Ecto neural progenitor cell (in vitro differentiated cells): ENCODE measurements at regions not wholly inside any gene's neighbourhood (a gene's known extent, or its start where the extent isn't known, plus 50 kb on each side); places are given as distances from the start of the nearest gene placed in this dataset.
A peak's percentile ranks its signal among the peaks of the same experiment; 100 is the strongest.

Experiments used
- DNase-seq: peaks from one replicate; pipeline ENCODE4 v3.0.0-alpha.2; 2018; ENCODE audit warnings: low spot score

- DNase-seq: no peak
Observed at GRCh38 chr12:98352218-98352811, 163.1 kb upstream of the TMPO start.

DNA sequence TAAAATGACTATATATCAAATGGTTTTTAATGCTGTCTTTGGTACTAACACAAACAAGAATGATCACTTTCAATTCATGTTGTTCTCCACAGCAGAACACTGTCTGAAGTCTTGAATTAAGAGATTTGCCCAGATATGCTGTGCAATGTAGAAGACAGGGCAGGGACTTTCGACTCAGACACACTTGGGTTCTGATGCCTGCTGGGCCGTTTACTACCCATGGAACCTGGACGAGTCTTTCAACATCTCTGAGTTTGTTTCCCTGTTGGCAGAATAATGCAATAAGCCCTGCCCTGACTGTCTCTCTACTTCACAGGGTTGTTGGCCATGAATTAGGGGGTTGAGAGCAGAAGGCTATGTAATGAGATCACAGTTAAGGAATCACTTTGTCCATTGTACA lies 162.6 kb upstream of the TMPO start:
- no peak for DNase-seq

GRCh38 chr12:98354520-98355035 lies 160.8 kb upstream of the TMPO start:
- DNase-seq: no peak

GRCh38 chr12:98355322-98355721 lies 160.1 kb upstream of the TMPO start:
- no peak for DNase-seq

DNA sequence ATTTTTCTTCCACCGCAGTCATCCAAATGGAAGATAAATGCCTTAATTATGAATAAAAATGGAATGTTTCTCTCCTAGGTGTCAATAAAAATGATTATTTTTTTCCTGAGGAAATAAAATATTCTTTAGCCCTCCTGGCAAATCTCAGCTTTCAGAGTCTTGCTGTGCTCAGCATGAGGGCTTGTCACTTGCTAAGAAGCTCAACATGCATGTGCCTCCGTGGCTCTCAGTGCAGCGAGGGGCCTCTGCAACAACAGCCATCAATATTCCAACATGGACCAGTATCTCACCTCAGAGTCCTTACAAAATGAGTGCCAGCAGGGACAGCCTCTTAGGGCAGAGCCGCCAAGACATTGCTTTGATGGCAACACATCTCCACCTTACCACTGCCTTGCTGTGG lies 159.5 kb upstream of the TMPO start:
- DNase-seq: no peak

DNA sequence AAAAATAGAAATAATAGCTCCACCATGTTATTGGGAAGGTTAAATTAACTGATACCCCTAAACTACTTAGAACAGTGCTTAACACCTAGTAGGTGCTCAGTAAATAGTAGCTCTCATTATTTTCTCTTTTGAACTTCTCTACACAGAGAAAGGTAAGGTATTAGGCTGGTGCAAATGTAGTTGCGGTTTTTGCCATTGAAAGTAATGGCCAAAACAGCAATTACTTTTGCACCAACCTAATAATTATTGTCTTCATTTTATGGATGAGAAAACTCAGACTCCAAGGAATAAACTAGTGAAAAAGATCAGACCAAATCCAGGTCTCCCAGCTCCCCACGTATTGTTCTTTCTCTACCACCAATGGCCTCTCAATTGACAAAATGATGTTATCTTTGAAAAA lies 157.2 kb upstream of the TMPO start:
- DNase-seq: no peak

DNA sequence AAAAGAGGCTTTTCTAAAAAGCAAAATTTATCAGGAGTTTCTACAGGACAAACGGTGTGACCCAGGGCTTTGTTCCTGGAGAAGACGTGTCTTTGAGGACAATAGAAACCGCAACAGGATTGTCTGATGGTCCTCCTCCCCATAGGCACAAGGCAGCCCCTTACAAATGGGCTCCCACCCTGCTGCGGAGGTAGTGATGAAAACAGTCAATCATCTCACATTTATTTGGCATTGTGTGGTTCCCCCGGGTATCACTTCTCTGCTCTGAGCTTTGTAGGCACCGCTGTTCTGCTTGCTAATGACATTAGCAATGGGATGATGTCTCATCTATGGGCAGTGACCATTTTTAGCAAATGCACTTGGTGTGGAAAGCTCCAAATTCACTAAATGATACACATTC lies 155.5 kb upstream of the TMPO start:
- DNase-seq: no peak

DNA sequence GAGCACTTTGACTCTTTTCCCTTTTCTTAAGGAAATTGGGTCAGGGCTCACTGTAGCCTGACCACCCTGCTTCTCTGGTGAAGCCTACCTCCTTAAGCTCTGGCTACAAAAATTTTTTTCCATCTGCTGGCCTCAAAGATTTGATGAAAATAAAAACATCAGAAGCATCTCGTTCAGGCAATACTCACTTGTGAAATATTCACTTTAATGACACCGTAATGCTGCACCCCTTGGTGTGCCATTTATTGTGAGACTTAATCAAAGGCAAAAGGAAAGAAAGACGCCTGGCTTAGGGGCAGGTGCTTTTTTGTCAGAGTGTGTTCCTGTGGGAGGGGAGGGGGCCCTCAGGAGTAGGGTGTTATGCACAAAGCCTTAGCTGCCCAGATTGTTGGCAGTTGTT lies 155.0 kb upstream of the TMPO start:
- DNase-seq: no peak

GRCh38 chr12:98369581-98369980 lies 145.8 kb upstream of the TMPO start:
- DNase-seq: no peak

- no peak for DNase-seq
Observed at GRCh38 chr12:98370976-98371375, 144.4 kb upstream of the TMPO start.

GRCh38 chr12:98371419-98371818 lies 144.0 kb upstream of the TMPO start:
- DNase-seq: no peak

- DNase-seq: no peak
Observed at GRCh38 chr12:98372340-98373024, 142.9 kb upstream of the TMPO start.

DNA sequence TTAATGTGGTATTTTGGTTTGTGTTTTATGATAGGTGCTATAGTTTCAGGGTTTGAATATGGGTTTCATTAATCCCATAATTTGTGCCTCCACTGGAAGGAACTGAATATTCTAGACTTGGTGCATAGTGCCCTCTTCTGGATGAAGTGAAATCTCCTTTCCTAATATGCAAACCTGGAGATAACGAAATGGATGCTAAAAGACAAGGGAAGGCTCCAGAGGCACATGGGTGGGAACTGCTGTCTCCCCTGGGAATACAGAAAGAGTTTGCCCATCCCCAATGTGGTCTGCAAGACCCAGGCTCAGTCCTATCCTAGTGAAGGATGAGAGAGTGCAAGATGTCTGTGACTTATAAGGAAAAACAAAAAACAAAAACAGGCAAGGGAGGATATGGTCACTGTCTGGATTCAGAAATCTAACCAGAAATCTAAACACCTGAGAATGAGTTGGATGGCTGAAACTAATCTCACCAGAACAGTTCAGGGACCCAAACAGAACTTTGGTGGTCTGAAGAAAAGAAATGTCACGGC lies 142.3 kb upstream of the TMPO start:
- no peak for DNase-seq

GRCh38 chr12:98374007-98374406 lies 141.4 kb upstream of the TMPO start:
- DNase-seq: no peak

DNA sequence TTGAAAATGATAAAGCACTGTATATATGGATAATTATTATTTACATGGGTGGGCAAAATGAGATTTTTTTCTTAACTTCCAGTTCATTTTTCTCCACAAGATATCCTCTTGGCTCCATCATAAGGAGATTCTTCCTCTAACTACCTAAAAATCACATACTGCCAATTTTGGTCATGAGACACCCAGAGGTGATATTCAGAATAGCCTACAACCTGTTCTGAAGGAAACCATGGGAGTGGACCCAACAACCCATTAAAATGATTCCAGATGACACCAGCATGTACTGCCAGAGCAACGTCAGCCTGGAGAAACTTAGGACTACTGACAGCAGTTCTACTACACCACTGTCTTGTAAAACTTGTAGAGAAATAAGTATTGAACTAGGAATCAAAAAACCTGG lies 136.3 kb upstream of the TMPO start:
- no peak for DNase-seq

- no peak for DNase-seq
Observed at GRCh38 chr12:98385641-98386040, 129.7 kb upstream of the TMPO start.

DNA sequence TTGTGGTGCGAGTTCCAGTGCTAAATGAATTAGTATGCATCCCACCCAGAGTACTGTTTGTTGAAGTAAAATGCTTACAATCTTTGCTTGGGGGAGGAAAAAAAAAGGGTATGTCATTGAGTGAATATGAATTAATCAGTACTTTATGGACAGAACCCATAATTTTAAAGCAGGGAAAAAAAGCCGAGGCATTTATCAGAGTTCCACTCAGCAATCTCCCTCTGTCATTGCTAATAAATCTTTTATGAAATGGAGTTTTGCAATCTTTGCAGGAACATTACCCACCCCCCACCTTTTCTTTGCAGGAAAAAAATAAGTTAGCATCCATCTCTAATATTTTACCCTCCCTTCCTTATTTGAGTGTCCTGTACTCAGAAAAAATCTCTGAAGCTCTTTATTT lies 127.9 kb upstream of the TMPO start:
- DNase-seq: no peak

DNA sequence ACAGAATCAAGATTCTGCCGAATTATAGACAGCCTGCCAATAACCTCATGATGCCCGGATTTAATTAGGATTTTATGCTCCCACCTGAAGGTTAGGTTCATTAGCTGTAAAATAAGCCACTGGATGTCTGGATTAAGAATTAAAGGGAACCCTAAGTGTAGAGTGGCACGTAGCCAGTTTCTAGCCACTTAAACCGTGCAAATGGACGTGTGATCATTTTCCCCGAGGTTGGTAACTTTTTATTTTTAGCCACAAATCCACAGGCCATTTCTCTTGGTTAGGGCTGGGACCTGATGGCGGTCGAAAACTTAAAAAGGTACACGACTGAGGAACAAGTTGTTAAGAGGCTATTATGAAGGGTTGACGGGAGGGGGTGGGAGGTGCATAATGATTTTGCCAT lies 127.3 kb upstream of the TMPO start:
- no peak for DNase-seq

DNA sequence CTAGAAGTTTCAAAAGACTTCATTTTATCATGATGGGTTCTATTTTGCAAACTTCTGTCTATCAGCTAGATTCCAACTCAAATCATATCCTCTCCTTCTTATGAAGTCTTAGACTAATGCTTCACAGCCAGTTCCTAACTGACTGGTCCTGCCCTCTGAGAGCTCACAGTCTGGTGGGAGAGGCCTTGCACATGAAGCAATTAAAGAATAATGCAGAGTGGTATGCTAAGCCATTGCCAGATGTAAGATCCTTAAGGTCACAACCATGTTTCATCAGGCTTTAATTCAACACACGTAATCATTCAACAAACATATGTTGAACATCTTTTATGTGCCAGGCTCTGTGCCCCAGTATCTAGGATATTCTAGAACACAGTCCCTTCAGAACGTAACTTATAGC lies 125.8 kb upstream of the TMPO start:
- no peak for DNase-seq

DNA sequence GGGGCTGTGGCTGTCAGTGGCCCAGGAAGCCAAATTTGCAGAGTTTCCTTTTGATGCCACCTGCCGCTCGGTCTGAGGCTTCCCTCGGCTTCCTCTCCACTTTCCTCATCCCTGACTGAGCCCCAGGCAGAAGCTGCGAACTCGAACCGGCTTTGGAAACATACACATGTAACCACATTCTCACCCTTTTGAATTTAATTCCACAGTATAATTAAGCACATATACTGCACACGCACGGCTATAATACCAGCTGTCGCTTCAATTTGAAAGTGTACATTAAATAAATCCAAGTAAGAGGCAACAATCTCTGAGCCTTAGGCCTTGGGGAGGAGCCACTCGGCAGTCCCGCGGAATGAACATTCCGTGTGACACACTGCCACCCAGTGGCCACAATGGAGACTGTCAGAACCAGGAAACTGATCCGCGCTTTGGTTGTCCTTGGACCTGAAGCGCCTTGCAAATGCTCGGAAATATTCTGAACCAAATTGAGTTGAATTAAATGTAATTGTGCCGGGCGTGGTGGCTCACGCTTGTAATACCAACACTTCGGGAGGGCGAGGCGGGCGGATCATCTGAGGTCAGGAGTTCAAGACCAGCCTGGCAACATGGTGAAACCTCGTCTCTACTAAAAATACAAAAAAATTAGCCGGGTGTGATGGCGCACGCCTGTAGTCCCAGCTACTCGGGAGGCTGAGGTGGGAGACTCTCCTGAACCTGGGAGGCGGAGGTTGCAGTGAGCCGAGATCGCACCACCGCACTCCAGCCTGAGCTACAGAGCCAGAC lies 117.9 kb upstream of the TMPO start:
- peak; percentile 91 for DNase-seq

DNA sequence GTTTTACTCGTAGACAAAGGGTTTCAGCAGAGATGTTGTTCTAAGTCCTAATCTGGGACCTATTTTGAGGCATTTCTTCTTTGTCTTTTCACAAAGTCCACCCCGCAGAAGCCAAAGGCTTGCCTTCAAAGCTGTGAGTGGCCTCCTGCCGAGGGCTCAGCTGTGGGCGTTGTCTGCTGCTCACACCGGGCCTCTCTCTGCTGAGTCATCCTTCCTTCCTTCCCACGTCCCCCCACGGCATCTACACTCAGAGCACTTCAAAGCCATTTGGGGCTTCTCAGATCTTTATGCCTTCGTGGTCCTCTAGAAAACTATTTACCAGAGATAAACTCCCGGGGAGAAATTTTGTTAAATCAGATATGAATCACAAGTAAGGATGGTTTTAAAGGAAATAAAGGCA lies 115.9 kb upstream of the TMPO start:
- DNase-seq: no peak

DNA sequence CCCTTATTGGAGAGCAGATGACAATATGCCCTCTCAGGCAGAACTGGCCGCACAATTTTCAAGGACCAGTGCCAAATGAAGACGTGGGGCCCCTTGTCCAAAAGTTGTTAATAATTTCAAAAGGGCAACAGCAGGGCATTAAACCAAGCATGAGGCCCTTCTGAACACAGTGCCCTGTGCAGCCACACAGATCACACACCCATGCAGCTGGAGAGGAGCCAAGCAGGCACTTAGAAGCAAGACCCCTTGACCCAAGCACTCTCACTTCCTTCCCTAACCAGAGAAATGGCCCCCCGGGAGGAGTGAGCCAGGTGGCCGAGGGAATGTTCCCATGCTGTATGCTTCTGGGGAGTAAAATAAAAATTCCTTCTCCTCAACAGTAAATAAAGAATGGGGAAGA lies 114.0 kb upstream of the TMPO start:
- DNase-seq: no peak

- DNase-seq: no peak
Observed at GRCh38 chr12:98402091-98402490, 113.3 kb upstream of the TMPO start.
